ENCODE measurements at regions not wholly inside any gene's neighbourhood (a gene's known extent, or its start where the extent isn't known, plus 50 kb on each side); places are given as distances from the start of the nearest gene placed in this dataset.

- no peak for DNase-seq (ENCODE audit: low spot score)
- no peak for TF ChIP-seq CTCF (IDR thresholded peaks at IDR 0.05; ENCODE audit: extremely low read depth, missing control alignments)
These were observed 956.4 kb downstream of the BRD1 start for GRCh38 chr22:48871176-48871840.

DNA sequence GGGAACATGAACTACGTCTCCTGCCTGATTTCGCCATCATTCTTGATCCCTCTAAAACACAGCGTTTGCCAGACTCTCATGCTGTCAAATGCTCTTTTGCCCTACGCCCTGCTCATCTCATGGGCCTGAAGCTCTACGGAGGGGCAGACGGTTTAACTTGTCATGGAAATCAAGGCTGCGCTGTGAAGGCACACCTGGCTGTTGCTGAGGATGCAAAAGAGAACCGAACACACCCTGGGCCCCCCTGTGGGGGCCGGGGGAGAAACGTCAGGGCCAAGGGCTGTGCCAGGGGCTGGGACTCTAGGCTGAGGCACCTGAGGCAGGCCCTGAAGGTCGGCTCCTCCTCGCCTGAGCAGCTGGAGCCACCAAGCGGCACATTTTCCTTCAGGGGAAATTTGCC, 957.2 kb downstream of the BRD1 start:
- TF ChIP-seq CTCF (IDR thresholded peaks at IDR 0.05; ENCODE audit: extremely low read depth, missing control alignments): no peak
- DNase-seq (ENCODE audit: low spot score): no peak

DNA sequence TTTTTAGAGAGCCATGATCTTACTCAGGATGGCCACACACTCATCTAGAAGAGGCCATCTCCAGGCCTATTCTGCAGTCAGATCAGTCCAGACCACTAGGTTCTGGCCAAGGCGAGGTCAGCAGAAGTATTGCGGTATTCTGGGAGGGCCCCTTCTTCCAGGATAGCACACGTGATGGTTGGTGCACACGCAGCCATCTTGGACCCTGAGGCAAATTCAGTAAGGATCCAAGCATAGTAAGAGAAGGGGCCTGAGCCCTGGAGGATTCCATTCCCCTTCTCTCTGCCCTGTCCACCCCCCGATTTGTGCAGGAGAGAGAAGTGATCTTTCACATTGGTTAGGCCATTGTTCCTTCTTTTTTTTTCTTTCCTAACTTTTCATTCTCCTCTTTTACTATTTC, 957.9 kb downstream of the BRD1 start:
- no peak for DNase-seq (ENCODE audit: low spot score)
- TF ChIP-seq CTCF (IDR thresholded peaks at IDR 0.05; ENCODE audit: extremely low read depth, missing control alignments): no peak

DNA sequence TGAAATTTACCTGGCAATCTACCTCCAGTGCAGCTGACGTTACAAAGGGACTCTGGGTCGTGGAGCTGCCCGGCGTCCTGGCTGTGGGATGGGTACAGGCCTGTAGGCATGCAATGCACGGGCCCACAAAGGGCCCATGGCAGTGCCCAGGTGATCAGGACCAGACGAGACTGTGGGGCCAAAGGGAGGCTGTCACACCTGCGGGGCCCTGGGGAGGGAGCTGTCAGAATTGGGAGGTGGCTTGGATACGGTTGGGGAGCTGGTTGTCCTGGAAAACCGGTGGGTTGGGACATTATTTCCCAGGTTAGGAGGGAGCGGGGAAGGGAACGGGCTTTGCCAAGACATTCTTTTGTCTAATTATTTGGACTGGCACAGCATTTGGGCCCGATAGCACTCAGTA, 958.5 kb downstream of the BRD1 start:
- no peak for DNase-seq (ENCODE audit: low spot score)
- no peak for TF ChIP-seq CTCF (IDR thresholded peaks at IDR 0.05; ENCODE audit: extremely low read depth, missing control alignments)

- no peak for DNase-seq (ENCODE audit: low spot score)
- TF ChIP-seq CTCF (IDR thresholded peaks at IDR 0.05; ENCODE audit: extremely low read depth, missing control alignments): no peak
These were observed 959.1 kb downstream of the BRD1 start for GRCh38 chr22:48868554-48868953.

GRCh38 chr22:48867891-48868290, 959.8 kb downstream of the BRD1 start:
- DNase-seq (ENCODE audit: low spot score): no peak
- TF ChIP-seq CTCF (IDR thresholded peaks at IDR 0.05; ENCODE audit: extremely low read depth, missing control alignments): no peak

GRCh38 chr22:48866906-48867681, 960.6 kb downstream of the BRD1 start:
- no peak for DNase-seq (ENCODE audit: low spot score)
- no peak for TF ChIP-seq CTCF (IDR thresholded peaks at IDR 0.05; ENCODE audit: extremely low read depth, missing control alignments)

Data from GM20000 (cell line).